Spleen (tissue), 7 donors: ENCODE measurements at regions not wholly inside any gene's neighbourhood (a gene's known extent, or its start where the extent isn't known, plus 50 kb on each side); places are given as distances from the start of the nearest gene placed in this dataset.

ENCODE experiments used
- CTCF ChIP-seq, 11 experiments: fragments of 200-600 bp in 7 of 11; fragments of 450-650 bp in 4 of 11; sonication (generic) in 4 of 11; IDR thresholded peaks in 8 of 11; conservative IDR thresholded peaks in 3 of 11; 1 replicate in 7 of 11; 2 replicates in 4 of 11; pipeline versions ENCODE4 v1.4.0 to v1.8.0; 2016 to 2021; ENCODE audit warnings: antibody characterized with exemption in 11 of 11, inconsistent platforms in 4 of 11, mild to moderate bottlenecking in 1 of 11
- POLR2AphosphoS5 ChIP-seq, 3 donors: sonication (generic); formaldehyde crosslinking; IDR thresholded peaks; one replicate each; pipeline ENCODE4 v1.5.1; 2017; ENCODE audit warnings: antibody characterized with exemption in 3 of 3
- donor health status: DM: no; HTN: no; CAD: no; lungs with moderate emphysema.
- donor health status: DM: no; HTN: no; CAD: no.
- donor health status: DM: no; HTN: no; CAD: no.

GRCh38 chr5:98637116-98637515 is 136.3 kb upstream of the RGMB start:
- TF ChIP-seq POLR2AphosphoS5 (IDR thresholded peaks at IDR 0.05) = no peak
- no peak for TF ChIP-seq CTCF (IDR thresholded peaks at IDR 0.05 in 8 of 11, conservative IDR thresholded peaks at IDR 0.05 in 3 of 11)
